MCF 10A (cell line): ENCODE measurements at regions not wholly inside any gene's neighbourhood (a gene's known extent, or its start where the extent isn't known, plus 50 kb on each side); places are given as distances from the start of the nearest gene placed in this dataset.
A peak's percentile ranks its signal among the peaks of the same experiment; 100 is the strongest.

Experiments
- BruUV-seq: library from RNA; stranded (reverse); fragments of 400-500 nt; replicated peaks from 2 replicates; lab custom pipeline; 2021; lab: Mats Ljungman, UMichigan
- CTCF ChIA-PET: fragments of 300-600 bp; sonication (Branson Sonifier 250); formaldehyde crosslinking; extraction: SDS; loops from one replicate; lab custom pipeline; 2021; ENCODE audit warnings: antibody characterized with exemption, inconsistent platforms; lab: Yijun Ruan, JAX
- POLR2A ChIA-PET: fragments of 300-600, 350-650 bp; sonication (Branson Sonifier 250); formaldehyde crosslinking; extraction: SDS; loops from one replicate; lab custom pipeline; 2020; ENCODE audit warnings: antibody characterized with exemption, inconsistent platforms; lab: Yijun Ruan, JAX
- DNase-seq: peaks from one replicate; pipeline ENCODE4 v3.0.0-alpha.2; 2018; ENCODE audit not compliant: unreplicated experiment
- H3K27ac Mint-ChIP-seq: one replicate; pipeline ENCODE4 v1.8.0; 2022; ENCODE audit warnings: mild to moderate bottlenecking, low read depth, mixed read lengths; ENCODE audit not compliant: unreplicated experiment
- H3K27me3 Mint-ChIP-seq: one replicate; pipeline ENCODE4 v1.8.0; 2022; ENCODE audit warnings: mixed read lengths; ENCODE audit not compliant: insufficient read depth, unreplicated experiment
- H3K36me3 Mint-ChIP-seq: one replicate; pipeline ENCODE4 v1.8.0; 2022; ENCODE audit warnings: mild to moderate bottlenecking, moderate library complexity, mixed read lengths; ENCODE audit not compliant: insufficient read depth, unreplicated experiment
- H3K4me1 Mint-ChIP-seq: one replicate; pipeline ENCODE4 v1.8.0; 2022; ENCODE audit warnings: mixed read lengths; ENCODE audit not compliant: insufficient read depth, unreplicated experiment
- H3K4me3 Mint-ChIP-seq: one replicate; pipeline ENCODE4 v1.8.0; 2022; ENCODE audit warnings: mild to moderate bottlenecking, moderate library complexity, mixed read lengths; ENCODE audit not compliant: unreplicated experiment
- H3K9me3 Mint-ChIP-seq: one replicate; pipeline ENCODE4 v1.8.0; 2022; ENCODE audit warnings: mixed read lengths; ENCODE audit not compliant: unreplicated experiment
- intact Hi-C: fragments of 100-400 bp; cut with micrococcal nuclease; formaldehyde crosslinking; loops from 2 replicates; pipeline ENCODE4 v1.14.1; 2022
- TF ChIP-seq, protein P1 (sequence below): fragments of 200-600 bp; IDR thresholded peaks from one replicate; pipeline ENCODE4 v1.8.0; 2022; ENCODE audit warnings: antibody characterized with exemption, mild to moderate bottlenecking; ENCODE audit not compliant: unreplicated experiment

DNA sequence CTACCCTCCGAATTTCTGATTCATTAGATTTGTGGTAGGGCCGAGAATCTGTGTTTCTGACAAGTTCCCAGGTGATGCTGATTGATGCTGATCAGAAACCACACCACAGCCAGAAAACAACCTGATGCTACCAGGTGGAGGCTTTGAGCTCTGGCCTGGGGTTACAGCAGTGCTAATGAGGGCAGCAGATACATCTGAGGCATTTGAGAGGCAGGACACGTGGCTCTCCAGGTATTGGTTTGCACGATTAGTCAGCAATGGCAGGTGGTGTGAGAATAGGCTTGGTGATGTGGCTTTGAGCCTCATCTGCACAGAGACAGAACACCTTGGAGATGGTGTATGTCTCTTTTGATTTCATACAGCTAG, 78.8 kb upstream of the THBS1 start:
- H3K27me3 Mint-ChIP-seq = no peaks in the 10 kb centered on the region
- intact Hi-C loops = loop anchor here (5.0 kb wide), 1 partner anchor 50 kb away; no protein-coding TSS in a partner anchor
- CTCF ChIA-PET = no interaction called here
- peaks cover 5% of the 10 kb centered on the region for H3K4me1 Mint-ChIP-seq
- POLR2A ChIA-PET = interaction anchor here (0.5 kb wide), 1 partner anchor 68 kb away, joined by 3 read pairs; no protein-coding TSS in a partner anchor
- H3K9me3 Mint-ChIP-seq = no peaks in the 10 kb centered on the region
- TF ChIP-seq, protein P1, sequence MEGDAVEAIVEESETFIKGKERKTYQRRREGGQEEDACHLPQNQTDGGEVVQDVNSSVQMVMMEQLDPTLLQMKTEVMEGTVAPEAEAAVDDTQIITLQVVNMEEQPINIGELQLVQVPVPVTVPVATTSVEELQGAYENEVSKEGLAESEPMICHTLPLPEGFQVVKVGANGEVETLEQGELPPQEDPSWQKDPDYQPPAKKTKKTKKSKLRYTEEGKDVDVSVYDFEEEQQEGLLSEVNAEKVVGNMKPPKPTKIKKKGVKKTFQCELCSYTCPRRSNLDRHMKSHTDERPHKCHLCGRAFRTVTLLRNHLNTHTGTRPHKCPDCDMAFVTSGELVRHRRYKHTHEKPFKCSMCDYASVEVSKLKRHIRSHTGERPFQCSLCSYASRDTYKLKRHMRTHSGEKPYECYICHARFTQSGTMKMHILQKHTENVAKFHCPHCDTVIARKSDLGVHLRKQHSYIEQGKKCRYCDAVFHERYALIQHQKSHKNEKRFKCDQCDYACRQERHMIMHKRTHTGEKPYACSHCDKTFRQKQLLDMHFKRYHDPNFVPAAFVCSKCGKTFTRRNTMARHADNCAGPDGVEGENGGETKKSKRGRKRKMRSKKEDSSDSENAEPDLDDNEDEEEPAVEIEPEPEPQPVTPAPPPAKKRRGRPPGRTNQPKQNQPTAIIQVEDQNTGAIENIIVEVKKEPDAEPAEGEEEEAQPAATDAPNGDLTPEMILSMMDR = no peak
- H3K27ac Mint-ChIP-seq = no peak overlapping the region
- no peaks in the 10 kb centered on the region for H3K36me3 Mint-ChIP-seq
- BruUV-seq = no TSS peak
- no peak overlapping the region for H3K4me3 Mint-ChIP-seq
- no peak for DNase-seq

- CTCF ChIA-PET = no interaction called here
- POLR2A ChIA-PET = interaction anchor here (0.5 to 1.1 kb wide), 2 partner anchors 42 to 67 kb away, joined by 3 to 4 read pairs; no protein-coding TSS in a partner anchor
- Mint-ChIP-seq H3K27ac (no peak overlapping the region), H3K27me3 (no peaks in the 10 kb centered on the region), H3K4me3 (no peak overlapping the region), H3K36me3 (no peaks in the 10 kb centered on the region), H3K4me1 (peaks cover 5% of the 10 kb centered on the region), H3K9me3 (no peaks in the 10 kb centered on the region)
- intact Hi-C loops = loop anchor here (5.0 kb wide), 1 partner anchor 50 kb away; no protein-coding TSS in a partner anchor
- no TSS peak for BruUV-seq
- DNase-seq = no peak
- TF ChIP-seq, protein P1 = no peak
These were observed 78.2 kb upstream of the THBS1 start for GRCh38 chr15:39502611-39503195.

DNA sequence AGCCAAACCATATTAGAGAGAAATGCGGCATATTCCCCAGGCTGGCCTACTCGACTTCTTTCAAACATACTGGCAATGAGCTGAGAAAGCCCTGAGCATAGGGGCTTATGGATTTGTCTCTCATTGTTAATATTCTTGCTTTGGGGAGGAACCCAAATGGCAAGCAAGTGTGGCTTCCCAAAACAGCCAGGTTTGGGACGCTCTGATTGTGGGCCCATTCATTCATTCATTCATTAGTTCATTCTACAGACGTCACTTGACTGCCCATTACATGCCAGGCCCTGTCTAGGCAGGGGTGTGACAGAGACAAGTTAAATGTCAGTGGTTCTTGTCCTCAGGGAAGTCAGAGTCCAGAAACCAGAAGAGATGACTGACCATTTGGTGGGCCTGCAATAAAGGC, 77.4 kb upstream of the THBS1 start:
- no peaks in the 10 kb centered on the region for H3K36me3 Mint-ChIP-seq
- no peaks in the 10 kb centered on the region for H3K9me3 Mint-ChIP-seq
- H3K27ac Mint-ChIP-seq = no peak overlapping the region
- DNase-seq = no peak
- TF ChIP-seq, protein P1 = no peak
- peaks cover 3% of the 10 kb centered on the region for H3K4me1 Mint-ChIP-seq
- H3K4me3 Mint-ChIP-seq = no peak overlapping the region
- intact Hi-C loops = loop anchor here (5.0 kb wide), 1 partner anchor 49 kb away; no protein-coding TSS in a partner anchor
- no TSS peak for BruUV-seq
- H3K27me3 Mint-ChIP-seq = no peaks in the 10 kb centered on the region
- ChIA-PET CTCF (no interaction called here), POLR2A (interaction anchor here (0.7 to 1.1 kb wide), 2 partner anchors 43 to 679 kb away, joined by 3 to 4 read pairs; no protein-coding TSS in a partner anchor)

DNA sequence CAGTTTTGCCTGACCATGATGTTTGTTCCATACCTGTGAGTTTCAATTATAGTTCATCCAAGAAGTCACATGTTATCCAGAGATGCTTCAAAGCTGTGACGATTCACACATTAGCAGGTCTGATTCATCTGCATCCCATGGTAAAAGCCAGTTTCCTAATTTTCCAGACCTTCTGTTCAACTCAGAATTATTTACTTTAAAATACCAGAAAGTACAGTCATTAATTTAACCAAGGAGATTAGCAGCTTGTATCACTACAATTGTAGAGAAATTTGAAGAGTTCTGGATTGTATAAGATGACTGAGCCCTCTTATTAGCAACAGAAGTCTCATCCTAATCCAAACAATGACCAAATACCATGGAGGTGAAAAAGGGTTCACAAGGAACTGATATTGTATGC, 76.1 kb upstream of the THBS1 start:
- TF ChIP-seq, protein P1 = no peak
- ChIA-PET CTCF (interaction anchor here (0.7 to 0.8 kb wide), 3 partner anchors 11 to 545 kb away, joined by 3 to 6 read pairs (median 3); no protein-coding TSS in a partner anchor), POLR2A (no interaction called here)
- no TSS peak for BruUV-seq
- H3K9me3 Mint-ChIP-seq = no peaks in the 10 kb centered on the region
- H3K4me1 Mint-ChIP-seq = peaks cover 5% of the 10 kb centered on the region
- intact Hi-C loops = loop anchor here (5.0 kb wide), 1 partner anchor 47 kb away; no protein-coding TSS in a partner anchor
- H3K36me3 Mint-ChIP-seq = no peaks in the 10 kb centered on the region
- H3K27ac Mint-ChIP-seq = no peak overlapping the region
- no peaks in the 10 kb centered on the region for H3K27me3 Mint-ChIP-seq
- DNase-seq = peak; percentile 14
- H3K4me3 Mint-ChIP-seq = no peak overlapping the region
